HEK293 (cell line): ENCODE measurements at regions not wholly inside any gene's neighbourhood (a gene's known extent, or its start where the extent isn't known, plus 50 kb on each side); places are given as distances from the start of the nearest gene placed in this dataset.

ENCODE experiments used
- ATF2 ChIP-seq: fragments of 450-650 bp; formaldehyde crosslinking; IDR thresholded peaks from 2 replicates; pipeline ENCODE4 v1.5.1; 2016; ENCODE audit warnings: missing biosample characterization, missing genetic modification characterization, low read depth
- CTCF ChIP-seq: fragments of 450-650 bp; formaldehyde crosslinking; IDR thresholded peaks from 2 replicates; pipeline ENCODE4 v1.5.1; 2016; ENCODE audit warnings: missing biosample characterization, missing genetic modification characterization
- KLF10 ChIP-seq: fragments of 450-650 bp; IDR thresholded peaks from 2 replicates; pipeline ENCODE4 v1.5.1; 2018; ENCODE audit warnings: missing biosample characterization, mild to moderate bottlenecking, missing genetic modification characterization
- MZF1 ChIP-seq: fragments of 450-650 bp; formaldehyde crosslinking; IDR thresholded peaks from 2 replicates; pipeline ENCODE4 v1.5.1; 2017; ENCODE audit warnings: missing biosample characterization, missing genetic modification characterization, borderline replicate concordance
- REST ChIP-seq: fragments of 450-650 bp; formaldehyde crosslinking; IDR thresholded peaks from 2 replicates; pipeline ENCODE4 v1.5.1; 2016; ENCODE audit warnings: missing biosample characterization, missing genetic modification characterization
- YY1 ChIP-seq: fragments of 450-650 bp; formaldehyde crosslinking; IDR thresholded peaks from 2 replicates; pipeline ENCODE4 v1.5.1; 2018; ENCODE audit warnings: missing biosample characterization, missing genetic modification characterization
- ZNF10 ChIP-seq: fragments of 450-650 bp; formaldehyde crosslinking; IDR thresholded peaks from 2 replicates; pipeline ENCODE4 v1.5.1; 2017; ENCODE audit warnings: missing biosample characterization, missing genetic modification characterization
- ZNF132 ChIP-seq: fragments of 450-650 bp; formaldehyde crosslinking; IDR thresholded peaks from 2 replicates; pipeline ENCODE4 v1.5.1; 2017; ENCODE audit warnings: missing biosample characterization, missing genetic modification characterization, borderline replicate concordance
- ZNF140 ChIP-seq: fragments of 450-650 bp; formaldehyde crosslinking; IDR thresholded peaks from 2 replicates; pipeline ENCODE4 v1.5.1; 2016; ENCODE audit warnings: missing biosample characterization, missing genetic modification characterization
- ZNF324 ChIP-seq: fragments of 450-650 bp; formaldehyde crosslinking; IDR thresholded peaks from 2 replicates; pipeline ENCODE4 v1.5.1; 2016; ENCODE audit warnings: missing biosample characterization, missing genetic modification characterization
- ZNF473 ChIP-seq: fragments of 450-650 bp; formaldehyde crosslinking; IDR thresholded peaks from 2 replicates; pipeline ENCODE4 v1.5.1; 2017; ENCODE audit warnings: missing biosample characterization, missing genetic modification characterization
- ZNF558 ChIP-seq: fragments of 450-650 bp; formaldehyde crosslinking; IDR thresholded peaks from 2 replicates; pipeline ENCODE4 v1.5.1; 2016; ENCODE audit warnings: missing biosample characterization, missing genetic modification characterization
- ZNF704 ChIP-seq: fragments of 450-650 bp; formaldehyde crosslinking; IDR thresholded peaks from 2 replicates; pipeline ENCODE4 v1.5.1; 2016; ENCODE audit warnings: missing biosample characterization, missing genetic modification characterization

GRCh38 chr12:127501916-127502315 lies 765.1 kb upstream of the TMEM132C start:
- TF ChIP-seq ZNF324 = no peak
- no peak for TF ChIP-seq YY1 (tag by site-specific recombination)
- TF ChIP-seq ATF2 (tag by site-specific recombination) = no peak
- TF ChIP-seq CTCF (tag by site-specific recombination) = no peak
- TF ChIP-seq ZNF10 (tag by site-specific recombination) = no peak
- no peak for TF ChIP-seq REST
- no peak for TF ChIP-seq KLF10 (tag by site-specific recombination)
- no peak for TF ChIP-seq ZNF704 (tag by site-specific recombination)
- no peak for TF ChIP-seq ZNF558 (tag by site-specific recombination)
- TF ChIP-seq ZNF473 (tag by site-specific recombination) = no peak
- TF ChIP-seq ZNF132 = no peak
- TF ChIP-seq MZF1 (tag by site-specific recombination) = no peak
- TF ChIP-seq ZNF140 (tag by site-specific recombination) = no peak
